ENCODE measurements at regions not wholly inside any gene's neighbourhood (a gene's known extent, or its start where the extent isn't known, plus 50 kb on each side); places are given as distances from the start of the nearest gene placed in this dataset.
"Not testable (repeated sequence)": the region's sequence is repeated elsewhere in the genome, so short reads cannot be mapped to it uniquely, and the experiment has no call there.

DNA sequence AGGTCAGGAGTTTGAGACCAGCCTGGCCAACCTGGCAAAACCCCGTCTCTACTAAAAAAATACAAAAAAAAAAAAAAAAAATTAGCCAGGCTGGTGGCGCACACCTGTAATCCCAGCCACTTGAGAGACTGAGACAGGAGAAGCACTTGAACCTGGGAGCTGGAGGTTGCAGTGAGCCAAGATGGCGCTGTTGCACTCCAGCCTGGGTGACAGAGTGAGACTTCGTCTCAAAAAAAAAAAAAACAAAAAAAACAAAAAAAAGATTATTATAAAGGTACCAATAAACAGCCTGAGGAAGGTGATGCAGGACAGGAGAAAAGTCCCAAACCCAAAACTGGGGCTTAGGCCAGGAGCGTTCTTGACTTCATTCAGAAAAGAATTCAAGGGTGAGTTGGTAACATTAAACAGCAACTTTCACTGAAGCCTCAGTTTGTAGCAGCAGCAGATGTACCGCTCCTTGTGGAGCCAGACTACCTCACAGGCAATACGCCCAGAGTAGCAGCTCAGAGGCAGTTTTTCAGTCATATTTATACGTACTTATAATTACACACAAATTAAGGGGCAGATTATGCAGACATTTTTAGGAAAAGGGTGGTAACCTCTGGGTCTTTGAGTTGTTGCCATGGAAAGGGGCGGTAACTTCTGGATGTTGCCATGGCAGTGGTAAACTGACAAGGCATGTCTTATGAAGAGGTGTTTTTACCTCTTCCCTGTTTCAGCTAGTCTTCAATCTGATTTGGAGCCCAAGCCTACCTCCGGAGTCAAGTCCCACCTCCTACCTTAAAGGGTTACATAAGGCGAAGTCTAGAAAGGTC lies 1596.6 kb upstream of the CELF4 start:
- DNase-seq (ENCODE audit: low spot score in 2 of 2): no peak
- Histone ChIP-seq H3K4me3 (no peak overlapping the region), H3K4me1 (no peaks in the 10 kb centered on the region), H3K27me3 (no peaks in the 10 kb centered on the region), H3K9me3 (no peaks in the 10 kb centered on the region), H3K36me3 (no peaks in the 10 kb centered on the region), H3K27ac (no peak overlapping the region)
- TF ChIP-seq, protein P1, sequence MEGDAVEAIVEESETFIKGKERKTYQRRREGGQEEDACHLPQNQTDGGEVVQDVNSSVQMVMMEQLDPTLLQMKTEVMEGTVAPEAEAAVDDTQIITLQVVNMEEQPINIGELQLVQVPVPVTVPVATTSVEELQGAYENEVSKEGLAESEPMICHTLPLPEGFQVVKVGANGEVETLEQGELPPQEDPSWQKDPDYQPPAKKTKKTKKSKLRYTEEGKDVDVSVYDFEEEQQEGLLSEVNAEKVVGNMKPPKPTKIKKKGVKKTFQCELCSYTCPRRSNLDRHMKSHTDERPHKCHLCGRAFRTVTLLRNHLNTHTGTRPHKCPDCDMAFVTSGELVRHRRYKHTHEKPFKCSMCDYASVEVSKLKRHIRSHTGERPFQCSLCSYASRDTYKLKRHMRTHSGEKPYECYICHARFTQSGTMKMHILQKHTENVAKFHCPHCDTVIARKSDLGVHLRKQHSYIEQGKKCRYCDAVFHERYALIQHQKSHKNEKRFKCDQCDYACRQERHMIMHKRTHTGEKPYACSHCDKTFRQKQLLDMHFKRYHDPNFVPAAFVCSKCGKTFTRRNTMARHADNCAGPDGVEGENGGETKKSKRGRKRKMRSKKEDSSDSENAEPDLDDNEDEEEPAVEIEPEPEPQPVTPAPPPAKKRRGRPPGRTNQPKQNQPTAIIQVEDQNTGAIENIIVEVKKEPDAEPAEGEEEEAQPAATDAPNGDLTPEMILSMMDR (IDR thresholded peaks at IDR 0.05): no peak
- TF ChIP-seq POLR2A (IDR thresholded peaks at IDR 0.05): no peak
- no peak for TF ChIP-seq POLR2AphosphoS5 (IDR thresholded peaks at IDR 0.05)
- intact Hi-C loops (cut with DNase I; ENCODE audit: low total_unique reads): no loop called here

DNA sequence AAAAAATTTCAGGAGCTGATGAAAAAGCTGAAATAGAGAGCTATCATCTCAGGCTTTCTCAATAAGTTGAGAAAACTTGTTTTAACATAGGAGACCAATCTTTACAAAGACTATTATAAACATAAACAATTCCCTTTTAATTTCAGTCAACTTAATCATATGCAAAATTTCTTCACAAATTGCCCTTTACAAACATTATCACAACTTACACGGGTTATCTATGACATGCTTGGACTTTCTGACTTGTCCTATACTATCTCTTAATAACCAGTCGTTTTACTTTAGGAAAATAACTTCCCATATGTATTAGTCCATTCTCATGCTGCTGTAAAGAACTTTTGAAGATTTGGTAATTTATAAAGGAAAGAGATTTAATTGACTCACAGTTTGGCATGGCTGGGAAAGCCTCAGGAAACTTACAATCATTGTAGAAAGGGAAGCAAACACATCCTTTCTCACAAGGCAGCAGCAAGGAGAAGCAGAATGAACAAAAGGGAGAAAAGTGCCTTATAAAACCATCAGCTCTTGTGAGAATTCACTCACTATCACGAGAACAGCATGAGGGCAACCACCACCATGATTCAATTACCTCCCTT lies 1583.7 kb upstream of the CELF4 start:
- Histone ChIP-seq H3K27ac (no peak overlapping the region), H3K4me3 (no peak overlapping the region), H3K4me1 (no peaks in the 10 kb centered on the region), H3K36me3 (no peaks in the 10 kb centered on the region), H3K9me3 (peaks cover 0 to 9% of the 10 kb centered on the region in 2 donors), H3K27me3 (no peaks in the 10 kb centered on the region)
- intact Hi-C loops (cut with DNase I; ENCODE audit: low total_unique reads): no loop called here
- TF ChIP-seq POLR2A (IDR thresholded peaks at IDR 0.05) (no peak), POLR2AphosphoS5 (IDR thresholded peaks at IDR 0.05) (no peak)
- TF ChIP-seq, protein P1 (IDR thresholded peaks at IDR 0.05): no peak
- DNase-seq (ENCODE audit: low spot score in 2 of 2): no peak

DNA sequence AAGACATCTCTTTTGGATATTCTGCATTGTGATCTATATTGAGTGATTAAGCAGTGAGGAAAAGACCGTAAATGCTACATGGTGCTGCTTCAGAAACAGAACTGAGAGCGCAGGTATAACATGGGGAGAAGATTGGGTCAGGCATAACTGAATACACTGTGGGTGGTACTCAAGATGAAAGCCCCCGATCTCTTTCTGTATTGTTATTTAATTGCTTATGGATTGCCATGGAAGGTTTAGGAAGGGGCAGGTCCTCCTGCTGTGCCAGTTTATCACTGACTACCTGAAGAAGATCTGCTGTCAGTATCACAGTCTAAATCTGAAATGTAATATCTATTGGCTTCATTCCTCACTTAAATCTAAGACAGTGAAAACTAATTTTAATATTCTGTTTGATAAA lies 1568.7 kb upstream of the CELF4 start:
- no peak overlapping the region for H3K4me3 ChIP-seq
- H3K27ac ChIP-seq: no peak overlapping the region
- no peaks in the 10 kb centered on the region for H3K4me1 ChIP-seq
- intact Hi-C loops (cut with DNase I; ENCODE audit: low total_unique reads): no loop called here
- H3K36me3 ChIP-seq: no peaks in the 10 kb centered on the region
- H3K9me3 ChIP-seq: no peaks in the 10 kb centered on the region
- TF ChIP-seq POLR2AphosphoS5 (IDR thresholded peaks at IDR 0.05): no peak
- TF ChIP-seq POLR2A (IDR thresholded peaks at IDR 0.05): no peak
- TF ChIP-seq, protein P1 (IDR thresholded peaks at IDR 0.05): no peak
- no peaks in the 10 kb centered on the region for H3K27me3 ChIP-seq
- DNase-seq (ENCODE audit: low spot score in 2 of 2): no peak

DNA sequence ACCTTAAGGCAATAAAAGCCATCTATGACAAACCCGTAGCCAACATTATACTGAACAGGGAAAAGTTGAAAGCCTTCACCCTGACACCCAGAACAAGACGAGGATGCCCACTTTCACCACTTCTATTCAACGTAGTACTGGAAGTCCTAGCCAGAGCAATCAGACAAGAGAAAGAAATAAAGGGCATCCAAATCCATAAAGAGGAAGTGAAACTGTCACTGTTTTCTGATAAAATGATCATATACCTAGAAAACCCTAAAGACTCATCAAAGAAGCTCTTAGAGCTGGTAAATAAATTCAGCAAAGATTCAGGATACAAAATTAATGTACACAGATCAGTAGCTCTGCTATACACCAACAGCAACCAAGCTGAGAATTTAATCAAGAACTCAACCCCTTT lies 1561.9 kb upstream of the CELF4 start:
- H3K27me3 ChIP-seq; H3K36me3 ChIP-seq; H3K4me3 ChIP-seq; intact Hi-C loops (cut with DNase I; ENCODE audit: low total_unique reads); H3K27ac ChIP-seq; DNase-seq (ENCODE audit: low spot score in 2 of 2); H3K9me3 ChIP-seq; H3K4me1 ChIP-seq: not testable (repeated sequence)

DNA sequence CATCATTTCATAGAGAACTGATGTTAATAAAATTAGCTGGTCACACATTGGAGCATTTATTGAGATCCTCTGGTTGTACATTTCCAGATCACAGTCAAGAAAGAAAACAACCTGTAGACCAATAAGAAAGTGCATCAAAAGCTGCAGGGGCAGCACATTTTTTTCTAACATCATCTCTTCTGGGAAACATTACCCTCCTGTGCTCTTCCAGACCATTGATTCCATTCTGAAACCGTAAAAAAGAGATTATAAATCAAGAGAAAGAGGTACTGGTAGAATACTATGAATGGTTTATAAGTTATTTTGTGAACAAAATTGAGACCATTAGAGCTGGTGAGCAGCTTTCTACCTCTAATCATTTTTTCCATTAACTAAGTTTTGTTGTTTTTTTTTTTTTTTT lies 1548.2 kb upstream of the CELF4 start:
- Histone ChIP-seq H3K4me3 (no peak overlapping the region), H3K27ac (no peak overlapping the region), H3K4me1 (no peaks in the 10 kb centered on the region), H3K36me3 (no peaks in the 10 kb centered on the region), H3K27me3 (no peaks in the 10 kb centered on the region), H3K9me3 (no peaks in the 10 kb centered on the region)
- intact Hi-C loops (cut with DNase I; ENCODE audit: low total_unique reads): no loop called here
- no peak for DNase-seq (ENCODE audit: low spot score in 2 of 2)
- TF ChIP-seq, protein P1 (IDR thresholded peaks at IDR 0.05): no peak
- no peak for TF ChIP-seq POLR2AphosphoS5 (IDR thresholded peaks at IDR 0.05)
- no peak for TF ChIP-seq POLR2A (IDR thresholded peaks at IDR 0.05)
